ENCODE measurements at regions not wholly inside any gene's neighbourhood (a gene's known extent, or its start where the extent isn't known, plus 50 kb on each side); places are given as distances from the start of the nearest gene placed in this dataset.

GRCh38 chr5:172571413-172571812, 69.7 kb upstream of the NEURL1B start:
- H3K27ac ChIP-seq: no peak overlapping the region

DNA sequence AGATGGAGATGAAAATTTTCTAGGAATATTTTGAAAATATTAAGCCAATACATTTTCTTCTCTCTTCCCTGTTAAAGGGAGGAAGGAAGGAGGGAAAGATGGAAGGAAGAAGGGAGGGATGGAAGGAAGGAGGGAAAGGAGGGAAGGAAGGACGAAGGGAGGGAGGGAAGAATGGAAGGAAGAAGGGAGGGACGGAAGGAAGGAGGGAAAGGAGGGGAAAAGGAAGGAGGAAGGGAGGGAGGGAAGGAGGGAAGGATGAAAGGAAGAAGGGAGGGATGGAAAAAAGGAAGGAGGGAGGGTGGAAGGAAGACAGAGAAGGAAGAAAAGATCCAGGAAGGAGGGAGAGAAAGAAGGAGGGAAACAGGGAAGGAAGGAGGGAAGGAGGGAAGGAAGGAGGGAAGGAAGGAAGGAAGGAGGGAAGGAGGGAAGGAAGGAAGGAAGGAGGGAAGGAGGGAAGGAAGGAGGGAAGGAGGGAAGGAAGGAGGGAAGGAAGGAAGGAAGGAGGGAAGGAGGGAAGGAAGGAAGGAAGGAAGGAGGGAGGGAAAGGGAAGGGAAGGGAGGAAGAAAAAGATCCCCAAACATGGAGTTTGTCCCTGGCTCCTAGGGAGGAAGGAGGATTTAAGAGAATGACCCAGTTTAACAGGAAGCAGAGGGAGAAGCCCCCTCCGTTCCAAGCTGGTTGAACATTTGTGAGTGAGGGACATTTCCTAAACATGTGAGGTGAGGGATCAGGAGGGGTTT, 70.3 kb upstream of the NEURL1B start:
- Histone ChIP-seq H3K4me1 (peaks cover 0 to 19% (median 0%) of the 10 kb centered on the region in 4 donors), H3K27me3 (no peaks in the 10 kb centered on the region), H3K27ac (no peak overlapping the region), H3K9me3 (no peaks in the 10 kb centered on the region), H3K36me3 (no peaks in the 10 kb centered on the region), H3K4me3 (no peak overlapping the region)
- no peak for DNase-seq
- TF ChIP-seq, protein P1, sequence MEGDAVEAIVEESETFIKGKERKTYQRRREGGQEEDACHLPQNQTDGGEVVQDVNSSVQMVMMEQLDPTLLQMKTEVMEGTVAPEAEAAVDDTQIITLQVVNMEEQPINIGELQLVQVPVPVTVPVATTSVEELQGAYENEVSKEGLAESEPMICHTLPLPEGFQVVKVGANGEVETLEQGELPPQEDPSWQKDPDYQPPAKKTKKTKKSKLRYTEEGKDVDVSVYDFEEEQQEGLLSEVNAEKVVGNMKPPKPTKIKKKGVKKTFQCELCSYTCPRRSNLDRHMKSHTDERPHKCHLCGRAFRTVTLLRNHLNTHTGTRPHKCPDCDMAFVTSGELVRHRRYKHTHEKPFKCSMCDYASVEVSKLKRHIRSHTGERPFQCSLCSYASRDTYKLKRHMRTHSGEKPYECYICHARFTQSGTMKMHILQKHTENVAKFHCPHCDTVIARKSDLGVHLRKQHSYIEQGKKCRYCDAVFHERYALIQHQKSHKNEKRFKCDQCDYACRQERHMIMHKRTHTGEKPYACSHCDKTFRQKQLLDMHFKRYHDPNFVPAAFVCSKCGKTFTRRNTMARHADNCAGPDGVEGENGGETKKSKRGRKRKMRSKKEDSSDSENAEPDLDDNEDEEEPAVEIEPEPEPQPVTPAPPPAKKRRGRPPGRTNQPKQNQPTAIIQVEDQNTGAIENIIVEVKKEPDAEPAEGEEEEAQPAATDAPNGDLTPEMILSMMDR (IDR thresholded peaks at IDR 0.05): no peak
- no peak for TF ChIP-seq POLR2A (IDR thresholded peaks at IDR 0.05)

More at GRCh38 chr5:172571413-172571812, 69.7 kb upstream of the NEURL1B start:
- DNase-seq: peak in 1 of 3 donors; percentile 39
- H3K9me3 ChIP-seq: no peaks in the 10 kb centered on the region
- no peaks in the 10 kb centered on the region for H3K27me3 ChIP-seq
- H3K4me3 ChIP-seq: no peak overlapping the region
- no peaks in the 10 kb centered on the region for H3K36me3 ChIP-seq
- TF ChIP-seq POLR2A (IDR thresholded peaks at IDR 0.05): no peak
- TF ChIP-seq, protein P1 (IDR thresholded peaks at IDR 0.05): no peak
- H3K4me1 ChIP-seq: peaks cover 0 to 19% (median 0%) of the 10 kb centered on the region in 4 donors

DNA sequence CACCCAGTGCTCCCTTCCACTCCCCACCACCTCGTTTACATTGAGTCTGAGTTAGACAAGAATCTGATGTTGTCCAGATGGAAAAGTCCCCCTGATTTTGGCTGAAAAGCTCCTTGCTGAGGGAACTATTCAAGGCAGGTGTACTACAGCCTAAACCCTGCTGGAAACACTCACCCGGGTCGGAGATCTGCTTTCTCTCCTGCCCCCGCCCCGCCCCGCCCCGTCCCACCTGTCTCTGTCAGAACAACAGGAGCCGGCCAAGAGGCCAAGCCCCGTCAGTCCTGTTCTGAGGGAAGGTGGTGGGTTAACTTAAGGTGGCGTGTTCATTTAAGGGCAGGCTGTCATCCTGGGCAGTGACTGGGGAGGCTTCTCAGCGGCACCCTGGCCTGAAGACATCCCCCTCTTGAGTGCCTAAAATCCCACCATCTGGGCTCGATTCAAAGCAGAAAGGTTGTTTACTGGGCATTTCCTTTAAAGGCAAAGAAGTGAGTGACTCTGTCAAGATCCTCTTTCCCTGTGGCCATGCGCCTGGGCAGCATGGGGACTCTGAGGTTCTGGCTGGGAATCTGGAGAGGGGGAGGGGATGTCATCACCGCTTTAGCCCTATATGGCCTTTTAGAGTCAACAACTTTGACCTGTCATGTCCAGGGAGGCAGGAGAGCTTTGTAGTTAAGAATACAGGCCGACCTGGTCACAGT, 71.1 kb upstream of the NEURL1B start:
- Histone ChIP-seq H3K27ac (peak overlapping the region in 1 of 4 donors; percentile 48), H3K9me3 (no peaks in the 10 kb centered on the region), H3K27me3 (no peaks in the 10 kb centered on the region), H3K36me3 (no peaks in the 10 kb centered on the region), H3K4me3 (no peak overlapping the region), H3K4me1 (peaks cover 0 to 19% (median 0%) of the 10 kb centered on the region in 4 donors)
- TF ChIP-seq, protein P1 (IDR thresholded peaks at IDR 0.05): no peak
- peak in 1 of 3 donors; percentile 69 for DNase-seq

DNA sequence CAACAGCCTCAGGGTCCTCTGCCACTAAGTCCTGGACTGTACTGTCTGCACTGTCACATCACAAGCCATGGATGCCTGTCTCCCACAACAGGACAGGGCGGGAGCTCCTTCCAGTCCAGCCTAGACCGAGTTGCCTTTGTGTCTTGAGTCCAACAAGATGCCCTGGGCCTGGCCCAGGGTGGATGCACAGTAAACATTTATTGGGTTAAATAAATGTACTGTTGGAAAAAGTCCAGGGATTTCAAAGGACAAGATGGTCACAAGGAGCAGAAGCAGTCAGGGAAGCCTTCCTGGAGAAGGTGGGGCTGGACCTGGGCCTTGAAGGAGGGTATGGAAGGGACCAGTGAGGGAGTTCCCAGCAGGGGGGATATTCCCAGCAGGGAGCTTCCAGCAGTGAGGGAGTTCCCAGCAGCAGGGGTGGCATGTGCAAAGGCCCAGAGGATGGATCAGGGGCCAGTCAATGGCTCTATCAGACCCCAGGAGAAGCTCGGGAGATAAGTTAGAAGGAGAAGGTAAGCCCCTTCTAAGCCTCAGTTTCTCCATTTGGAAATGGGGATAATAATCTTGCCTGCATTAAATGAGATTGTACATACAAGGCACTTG, 72.7 kb upstream of the NEURL1B start:
- Histone ChIP-seq H3K27me3 (no peaks in the 10 kb centered on the region), H3K4me3 (no peak overlapping the region), H3K4me1 (peaks cover 0 to 19% (median 0%) of the 10 kb centered on the region in 4 donors), H3K9me3 (no peaks in the 10 kb centered on the region), H3K36me3 (no peaks in the 10 kb centered on the region), H3K27ac (peak overlapping the region in 2 of 4 donors; percentile 19 to 49)
- peak in 2 of 3 donors; percentile 37 to 64 for DNase-seq
- no peak for TF ChIP-seq POLR2A (IDR thresholded peaks at IDR 0.05)
- TF ChIP-seq, protein P1 (IDR thresholded peaks at IDR 0.05): no peak

DNA sequence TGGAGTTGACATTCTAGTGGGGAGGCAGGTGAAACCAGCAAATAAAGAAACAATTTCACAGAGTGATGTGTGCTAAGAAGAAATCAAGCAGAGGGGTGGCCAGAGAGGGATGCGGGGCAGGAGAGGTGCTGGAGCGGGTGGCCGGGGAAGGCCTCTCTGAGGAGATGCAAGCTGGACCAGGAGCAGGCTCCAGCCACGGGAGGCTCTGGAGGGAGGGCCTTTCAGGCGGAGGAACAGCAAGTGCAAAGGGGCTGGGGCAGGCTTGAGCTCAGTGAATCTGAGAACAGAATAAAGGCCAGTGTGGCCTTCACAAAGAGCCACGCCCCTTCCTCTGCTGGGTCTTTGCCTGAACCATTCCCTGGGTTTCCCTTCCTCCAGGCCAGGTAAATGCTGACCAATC, 73.2 kb upstream of the NEURL1B start:
- Histone ChIP-seq H3K27me3 (no peaks in the 10 kb centered on the region), H3K4me1 (peaks cover 0 to 19% (median 0%) of the 10 kb centered on the region in 4 donors), H3K4me3 (no peak overlapping the region), H3K9me3 (no peaks in the 10 kb centered on the region), H3K36me3 (no peaks in the 10 kb centered on the region), H3K27ac (peak overlapping the region in 2 of 4 donors; percentile 19 to 49)
- no peak for DNase-seq
- TF ChIP-seq, protein P1 (IDR thresholded peaks at IDR 0.05): no peak
- TF ChIP-seq POLR2A (IDR thresholded peaks at IDR 0.05): no peak
